ENCODE measurements at regions not wholly inside any gene's neighbourhood (a gene's known extent, or its start where the extent isn't known, plus 50 kb on each side); places are given as distances from the start of the nearest gene placed in this dataset.

- no peak for TF ChIP-seq EZH2 (IDR thresholded peaks at IDR 0.05)
- no peak for TF ChIP-seq CTCF (IDR thresholded peaks at IDR 0.05)
These were observed 243.4 kb upstream of the RPS23 start for GRCh38 chr5:82521431-82522051.
